HepG2 (cell line): ENCODE measurements at regions not wholly inside any gene's neighbourhood (a gene's known extent, or its start where the extent isn't known, plus 50 kb on each side); places are given as distances from the start of the nearest gene placed in this dataset.

Experiments used
- ELF3 ChIP-seq: IDR thresholded peaks from 2 replicates; pipeline ENCODE4 v1.6.1; 2016; ENCODE audit warnings: missing genetic modification reagents, missing compliant biosample characterization
- IKZF4 ChIP-seq: sonication (generic); formaldehyde crosslinking; IDR thresholded peaks from 2 replicates; pipeline ENCODE4 v1.5.1; 2020; ENCODE audit warnings: borderline replicate concordance, mild to moderate bottlenecking, low read depth, missing genetic modification reagents; ENCODE audit errors: not compliant biosample characterization
- KLF16 ChIP-seq, 2 experiments: sonication (generic) in 1 of 2; formaldehyde crosslinking in 1 of 2; IDR thresholded peaks; 2 replicates each; pipeline versions ENCODE4 v1.6.1 to v1.8.0; 2016 to 2023; ENCODE audit warnings: missing genetic modification reagents in 2 of 2, missing compliant biosample characterization in 1 of 2
- KMT2B ChIP-seq: IDR thresholded peaks from 2 replicates; pipeline ENCODE4 v1.6.1; 2016; ENCODE audit warnings: missing genetic modification reagents, missing compliant biosample characterization
- MAFG ChIP-seq: sonication (generic); formaldehyde crosslinking; IDR thresholded peaks from 2 replicates; pipeline ENCODE4 v1.5.1; 2020; ENCODE audit warnings: mild to moderate bottlenecking, missing genetic modification reagents
- PRMT3 ChIP-seq: sonication (generic); formaldehyde crosslinking; IDR thresholded peaks from 2 replicates; pipeline ENCODE4 v1.8.1; 2022; ENCODE audit warnings: low read depth, mild to moderate bottlenecking, moderate library complexity, missing genetic modification reagents, borderline replicate concordance
- RCOR2 ChIP-seq: IDR thresholded peaks from 2 replicates; pipeline ENCODE4 v1.6.1; 2016; ENCODE audit warnings: missing biosample characterization, missing genetic modification reagents
- REL ChIP-seq: sonication (generic); formaldehyde crosslinking; conservative IDR thresholded peaks from 2 replicates; pipeline ENCODE4 v1.8.0; 2022; ENCODE audit warnings: mild to moderate bottlenecking, missing genetic modification reagents, moderate library complexity
- SMAD3 ChIP-seq: sonication (generic); formaldehyde crosslinking; IDR thresholded peaks from 2 replicates; pipeline ENCODE4 v1.4.0; 2020; ENCODE audit warnings: missing genetic modification reagents
- STAT6 ChIP-seq: sonication (generic); formaldehyde crosslinking; IDR thresholded peaks from 2 replicates; pipeline ENCODE4 v1.4.0; 2020; ENCODE audit warnings: missing genetic modification reagents, mild to moderate bottlenecking, borderline replicate concordance
- ZMYM4 ChIP-seq: sonication (generic); formaldehyde crosslinking; IDR thresholded peaks from 2 replicates; pipeline ENCODE4 v1.8.1; 2023; ENCODE audit warnings: mild to moderate bottlenecking, missing genetic modification reagents
- ZNF136 ChIP-seq: sonication (generic); formaldehyde crosslinking; IDR thresholded peaks from 2 replicates; pipeline ENCODE4 v1.8.1; 2022; ENCODE audit warnings: low read depth, mild to moderate bottlenecking, moderate library complexity, missing genetic modification reagents
- ZNF143 ChIP-seq: sonication (generic); formaldehyde crosslinking; IDR thresholded peaks from 2 replicates; pipeline ENCODE4 v1.4.0; 2020; ENCODE audit warnings: missing genetic modification reagents
- ZNF547 ChIP-seq: sonication (generic); formaldehyde crosslinking; IDR thresholded peaks from 2 replicates; pipeline ENCODE4 v1.5.1; 2020; ENCODE audit warnings: mild to moderate bottlenecking, missing genetic modification reagents
- ZNF703 ChIP-seq: sonication (generic); formaldehyde crosslinking; IDR thresholded peaks from 2 replicates; pipeline ENCODE4 v1.5.1; 2020; ENCODE audit warnings: missing genetic modification reagents, mild to moderate bottlenecking, moderate library complexity, borderline replicate concordance
- ZSCAN20 ChIP-seq: sonication (generic); formaldehyde crosslinking; IDR thresholded peaks from 2 replicates; pipeline ENCODE4 v1.4.0; 2020; ENCODE audit warnings: missing genetic modification reagents, mild to moderate bottlenecking, borderline replicate concordance
- TF ChIP-seq, protein P1 (sequence below): sonication (generic); formaldehyde crosslinking; IDR thresholded peaks from 2 replicates; pipeline ENCODE4 v1.5.0; 2020; ENCODE audit warnings: mild to moderate bottlenecking, missing genetic modification reagents, moderate library complexity
- TF ChIP-seq, protein P2 (sequence below): IDR thresholded peaks from 2 replicates; pipeline ENCODE4 v1.6.1; 2012; ENCODE audit warnings: low read depth, low read length, improper control_type of control experiment
- TF ChIP-seq, protein P3 (sequence below): sonication (generic); formaldehyde crosslinking; IDR thresholded peaks from 2 replicates; pipeline ENCODE4 v1.5.1; 2020; ENCODE audit warnings: missing genetic modification reagents, mild to moderate bottlenecking, borderline replicate concordance

DNA sequence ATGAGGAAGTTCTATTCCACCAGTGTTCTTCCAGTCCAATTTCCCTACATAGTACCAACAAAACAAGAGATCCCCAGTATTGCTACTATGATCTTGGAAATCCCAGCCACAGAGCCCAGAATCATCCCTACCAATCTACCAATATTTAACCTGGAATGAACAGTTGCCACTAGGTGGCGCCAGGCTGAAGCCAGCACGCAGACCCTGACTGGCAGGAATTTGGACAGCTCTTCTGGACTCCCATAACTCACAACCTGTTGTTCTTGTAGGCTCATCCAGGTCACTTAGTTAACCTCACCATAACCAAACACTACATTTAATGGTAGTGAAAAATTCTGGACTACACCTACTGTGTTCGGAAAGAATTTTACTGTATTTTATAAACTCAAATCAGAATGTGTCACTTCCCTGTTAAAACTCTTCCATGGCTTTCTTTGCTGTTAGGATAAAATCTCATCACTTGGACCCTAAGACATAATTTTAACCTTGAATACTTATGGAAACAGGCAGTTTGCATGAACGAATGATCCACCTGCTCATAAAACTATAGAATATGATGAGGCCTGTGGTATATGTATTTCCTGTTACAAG is 59.8 kb upstream of the SLC38A11 start (continued):
- TF ChIP-seq, protein P1, sequence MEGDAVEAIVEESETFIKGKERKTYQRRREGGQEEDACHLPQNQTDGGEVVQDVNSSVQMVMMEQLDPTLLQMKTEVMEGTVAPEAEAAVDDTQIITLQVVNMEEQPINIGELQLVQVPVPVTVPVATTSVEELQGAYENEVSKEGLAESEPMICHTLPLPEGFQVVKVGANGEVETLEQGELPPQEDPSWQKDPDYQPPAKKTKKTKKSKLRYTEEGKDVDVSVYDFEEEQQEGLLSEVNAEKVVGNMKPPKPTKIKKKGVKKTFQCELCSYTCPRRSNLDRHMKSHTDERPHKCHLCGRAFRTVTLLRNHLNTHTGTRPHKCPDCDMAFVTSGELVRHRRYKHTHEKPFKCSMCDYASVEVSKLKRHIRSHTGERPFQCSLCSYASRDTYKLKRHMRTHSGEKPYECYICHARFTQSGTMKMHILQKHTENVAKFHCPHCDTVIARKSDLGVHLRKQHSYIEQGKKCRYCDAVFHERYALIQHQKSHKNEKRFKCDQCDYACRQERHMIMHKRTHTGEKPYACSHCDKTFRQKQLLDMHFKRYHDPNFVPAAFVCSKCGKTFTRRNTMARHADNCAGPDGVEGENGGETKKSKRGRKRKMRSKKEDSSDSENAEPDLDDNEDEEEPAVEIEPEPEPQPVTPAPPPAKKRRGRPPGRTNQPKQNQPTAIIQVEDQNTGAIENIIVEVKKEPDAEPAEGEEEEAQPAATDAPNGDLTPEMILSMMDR, result peak; percentile 95
- TF ChIP-seq IKZF4 (CRISPR knock-in tag), result no peak
- TF ChIP-seq KMT2B (CRISPR knock-in tag), result no peak
- TF ChIP-seq STAT6, result no peak
- TF ChIP-seq ZMYM4, result 0 out of 2 replicates have a peak, but pooled peaks have one; percentile 15
- TF ChIP-seq ELF3 (CRISPR knock-in tag), result 0 out of 2 replicates have a peak, but pooled peaks have one; percentile 15
- no peak for TF ChIP-seq ZNF547 (CRISPR knock-in tag)
- TF ChIP-seq RCOR2 (CRISPR knock-in tag), result no peak
- peak in 1 of 2 experiments; percentile 45; a peak in 1 of 4 replicates for TF ChIP-seq KLF16 (CRISPR knock-in tag; IDR thresholded peaks at IDR 0.05)
- TF ChIP-seq ZSCAN20 (CRISPR knock-in tag), result no peak
- TF ChIP-seq, protein P2, sequence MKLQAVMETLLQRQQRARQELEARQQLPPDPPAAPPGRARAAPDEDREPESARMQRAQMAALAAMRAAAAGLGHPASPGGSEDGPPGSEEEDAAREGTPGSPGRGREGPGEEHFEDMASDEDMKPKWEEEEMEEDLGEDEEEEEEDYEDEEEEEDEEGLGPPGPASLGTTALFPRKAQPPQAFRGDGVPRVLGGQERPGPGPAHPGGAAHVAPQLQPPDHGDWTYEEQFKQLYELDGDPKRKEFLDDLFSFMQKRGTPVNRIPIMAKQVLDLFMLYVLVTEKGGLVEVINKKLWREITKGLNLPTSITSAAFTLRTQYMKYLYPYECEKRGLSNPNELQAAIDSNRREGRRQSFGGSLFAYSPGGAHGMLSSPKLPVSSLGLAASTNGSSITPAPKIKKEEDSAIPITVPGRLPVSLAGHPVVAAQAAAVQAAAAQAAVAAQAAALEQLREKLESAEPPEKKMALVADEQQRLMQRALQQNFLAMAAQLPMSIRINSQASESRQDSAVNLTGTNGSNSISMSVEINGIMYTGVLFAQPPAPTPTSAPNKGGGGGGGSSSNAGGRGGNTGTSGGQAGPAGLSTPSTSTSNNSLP, result 0 out of 2 replicates have a peak, but pooled peaks have one; percentile 26
- no peak for TF ChIP-seq ZNF703 (CRISPR knock-in tag)
- TF ChIP-seq, protein P3, sequence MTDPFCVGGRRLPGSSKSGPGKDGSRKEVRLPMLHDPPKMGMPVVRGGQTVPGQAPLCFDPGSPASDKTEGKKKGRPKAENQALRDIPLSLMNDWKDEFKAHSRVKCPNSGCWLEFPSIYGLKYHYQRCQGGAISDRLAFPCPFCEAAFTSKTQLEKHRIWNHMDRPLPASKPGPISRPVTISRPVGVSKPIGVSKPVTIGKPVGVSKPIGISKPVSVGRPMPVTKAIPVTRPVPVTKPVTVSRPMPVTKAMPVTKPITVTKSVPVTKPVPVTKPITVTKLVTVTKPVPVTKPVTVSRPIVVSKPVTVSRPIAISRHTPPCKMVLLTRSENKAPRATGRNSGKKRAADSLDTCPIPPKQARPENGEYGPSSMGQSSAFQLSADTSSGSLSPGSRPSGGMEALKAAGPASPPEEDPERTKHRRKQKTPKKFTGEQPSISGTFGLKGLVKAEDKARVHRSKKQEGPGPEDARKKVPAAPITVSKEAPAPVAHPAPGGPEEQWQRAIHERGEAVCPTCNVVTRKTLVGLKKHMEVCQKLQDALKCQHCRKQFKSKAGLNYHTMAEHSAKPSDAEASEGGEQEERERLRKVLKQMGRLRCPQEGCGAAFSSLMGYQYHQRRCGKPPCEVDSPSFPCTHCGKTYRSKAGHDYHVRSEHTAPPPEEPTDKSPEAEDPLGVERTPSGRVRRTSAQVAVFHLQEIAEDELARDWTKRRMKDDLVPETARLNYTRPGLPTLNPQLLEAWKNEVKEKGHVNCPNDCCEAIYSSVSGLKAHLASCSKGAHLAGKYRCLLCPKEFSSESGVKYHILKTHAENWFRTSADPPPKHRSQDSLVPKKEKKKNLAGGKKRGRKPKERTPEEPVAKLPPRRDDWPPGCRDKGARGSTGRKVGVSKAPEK (CRISPR knock-in tag), result no peak
- no peak for TF ChIP-seq ZNF136 (CRISPR knock-in tag)
- no peak for TF ChIP-seq PRMT3 (CRISPR knock-in tag)
- TF ChIP-seq ZNF143, result no peak
- TF ChIP-seq MAFG (CRISPR knock-in tag), result no peak
- TF ChIP-seq REL, result no peak
- peak; percentile 69; the same call in 1 of the 2 replicates for TF ChIP-seq SMAD3 (CRISPR knock-in tag)
